ENCODE measurements at regions not wholly inside any gene's neighbourhood (a gene's known extent, or its start where the extent isn't known, plus 50 kb on each side); places are given as distances from the start of the nearest gene placed in this dataset.
"Not testable (repeated sequence)": the region's sequence is repeated elsewhere in the genome, so short reads cannot be mapped to it uniquely, and the experiment has no call there.

DNA sequence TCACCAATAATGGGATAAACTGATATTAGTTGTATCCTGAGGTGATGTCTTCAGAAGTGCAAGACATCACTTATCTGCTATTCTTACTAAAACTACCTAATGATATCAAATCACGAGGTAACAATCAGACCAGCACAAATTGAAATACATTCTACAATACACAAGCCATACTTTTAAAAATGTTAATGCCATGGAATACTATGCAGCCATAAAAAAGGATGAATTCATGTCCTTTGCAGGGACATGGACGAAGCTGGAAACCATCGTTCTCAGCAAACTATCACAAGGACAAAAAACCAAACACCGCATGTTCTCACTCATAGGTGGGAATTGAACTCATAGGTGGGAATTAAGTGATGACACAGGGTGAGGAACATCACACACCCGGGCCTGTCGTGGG lies 129.3 kb downstream of the SST start:
- DNase-seq (ENCODE audit: low read depth, low spot score) = no peak

DNA sequence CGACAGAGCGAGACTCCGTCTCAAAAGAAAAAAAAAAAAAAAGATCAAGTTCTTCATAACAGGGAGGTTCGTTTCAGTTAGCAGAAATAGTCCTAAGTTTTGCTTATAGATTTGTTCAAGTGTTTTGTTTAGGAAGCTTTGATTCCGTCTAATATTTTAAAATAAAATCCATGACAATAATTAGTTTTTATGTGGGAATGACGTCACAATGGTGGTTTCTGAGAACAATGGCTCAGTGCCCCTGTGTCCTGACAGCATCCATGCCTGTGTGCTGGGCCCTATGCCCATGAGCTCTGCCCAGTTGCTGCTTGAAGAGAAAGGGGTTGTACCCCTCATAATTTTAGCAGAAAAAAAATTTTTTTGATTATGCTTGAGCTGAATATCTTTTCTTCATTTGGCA lies 134.0 kb downstream of the SST start:
- no peak for DNase-seq (ENCODE audit: low read depth, low spot score)

DNA sequence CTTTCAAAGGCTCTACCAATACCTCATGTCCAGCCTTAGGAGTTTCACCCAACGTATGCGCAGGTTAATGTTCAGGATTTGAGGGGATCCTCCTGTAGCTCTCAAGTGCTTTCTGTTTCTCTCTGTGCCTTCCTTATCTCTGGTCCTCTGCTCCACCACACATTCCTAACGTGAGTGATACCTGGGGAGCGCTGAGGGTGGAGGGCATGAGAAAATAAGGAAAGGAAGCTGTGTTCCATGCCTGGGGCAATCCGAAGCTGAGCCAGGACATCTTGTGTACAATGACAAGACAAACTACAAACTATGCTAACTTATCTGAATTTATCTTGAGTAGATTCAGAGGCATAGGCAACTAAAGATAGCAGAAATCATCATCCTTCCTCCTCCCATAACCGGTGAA lies 136.4 kb downstream of the SST start:
- no peak for DNase-seq (ENCODE audit: low read depth, low spot score)

DNA sequence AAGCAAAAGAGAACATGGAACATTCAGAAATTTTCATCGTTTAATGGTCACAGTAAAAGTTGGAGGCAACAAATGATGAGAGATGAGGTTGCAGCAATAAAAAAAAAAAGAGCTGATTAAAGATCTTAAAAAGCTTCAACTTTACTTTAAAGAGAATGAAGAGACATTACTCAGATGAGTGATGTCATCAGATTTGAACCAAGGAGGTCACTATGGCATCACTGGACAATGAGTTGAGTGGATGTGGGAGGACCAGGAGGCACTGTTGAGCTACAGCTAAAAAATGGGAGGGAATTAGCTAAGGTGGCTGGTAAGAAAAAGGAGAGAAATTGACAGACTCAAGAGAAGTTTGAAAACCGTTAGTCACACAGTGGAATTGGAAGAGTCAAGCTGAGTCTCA lies 138.4 kb downstream of the SST start:
- DNase-seq (ENCODE audit: low read depth, low spot score) = no peak

DNA sequence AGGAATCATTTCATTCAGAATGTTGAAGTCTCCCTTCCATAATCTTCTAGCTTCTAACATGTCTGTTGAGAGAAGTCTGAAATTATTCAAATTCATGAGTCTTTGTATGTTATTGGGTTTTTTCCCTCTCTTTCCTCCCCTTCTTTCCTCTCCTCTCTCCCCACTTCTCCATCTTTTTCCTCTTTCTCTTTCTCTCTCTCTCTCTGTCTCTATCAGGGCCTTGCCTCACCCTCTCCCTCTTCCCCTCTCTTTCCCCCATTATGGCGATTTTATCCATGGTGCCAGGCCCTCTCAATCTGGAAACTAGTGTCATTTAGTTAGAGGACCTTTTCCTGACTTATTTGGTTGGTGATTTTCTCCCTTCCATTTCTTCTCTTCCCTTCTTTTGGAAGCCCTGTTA lies 147.3 kb downstream of the SST start:
- DNase-seq (ENCODE audit: low read depth, low spot score) = no peak

DNA sequence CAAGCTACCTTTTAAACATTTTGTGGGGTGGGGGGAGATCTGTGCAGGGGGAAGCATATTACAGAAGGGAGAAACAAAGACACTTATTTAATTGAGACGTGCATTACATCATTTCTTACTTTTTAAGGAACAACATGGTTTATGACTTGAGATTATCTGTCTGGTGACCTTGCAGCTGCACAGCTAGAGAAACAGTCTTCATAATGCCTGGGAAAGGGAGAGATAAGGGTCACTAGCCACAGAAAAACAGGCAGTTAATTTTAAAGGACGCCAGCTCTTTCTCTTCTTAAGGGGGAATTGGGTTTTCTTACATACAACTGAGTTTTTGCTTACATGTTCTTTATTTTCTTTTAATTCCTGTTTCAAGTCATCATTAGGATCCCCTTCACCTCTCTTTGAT lies 147.9 kb downstream of the SST start:
- no peak for DNase-seq (ENCODE audit: low read depth, low spot score)

DNA sequence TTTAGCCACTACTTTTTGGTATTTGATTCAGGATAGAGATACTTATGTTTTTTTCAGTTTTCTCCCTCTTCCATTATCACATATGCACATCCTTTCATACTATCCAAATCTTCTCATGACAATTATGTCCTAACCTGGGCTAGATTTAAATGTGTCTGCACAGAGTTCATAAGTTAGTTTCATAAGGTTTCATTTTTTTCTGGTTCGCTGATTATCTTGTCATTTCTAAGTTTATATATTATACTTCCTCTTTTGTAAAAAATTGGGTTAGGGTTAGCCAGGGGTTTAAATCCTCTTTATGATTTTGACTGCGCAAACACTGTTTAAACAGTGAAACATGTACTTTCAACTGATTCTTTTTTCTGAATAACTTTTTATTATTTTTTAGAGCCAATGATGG lies 148.6 kb downstream of the SST start:
- DNase-seq (ENCODE audit: low read depth, low spot score) = no peak

DNA sequence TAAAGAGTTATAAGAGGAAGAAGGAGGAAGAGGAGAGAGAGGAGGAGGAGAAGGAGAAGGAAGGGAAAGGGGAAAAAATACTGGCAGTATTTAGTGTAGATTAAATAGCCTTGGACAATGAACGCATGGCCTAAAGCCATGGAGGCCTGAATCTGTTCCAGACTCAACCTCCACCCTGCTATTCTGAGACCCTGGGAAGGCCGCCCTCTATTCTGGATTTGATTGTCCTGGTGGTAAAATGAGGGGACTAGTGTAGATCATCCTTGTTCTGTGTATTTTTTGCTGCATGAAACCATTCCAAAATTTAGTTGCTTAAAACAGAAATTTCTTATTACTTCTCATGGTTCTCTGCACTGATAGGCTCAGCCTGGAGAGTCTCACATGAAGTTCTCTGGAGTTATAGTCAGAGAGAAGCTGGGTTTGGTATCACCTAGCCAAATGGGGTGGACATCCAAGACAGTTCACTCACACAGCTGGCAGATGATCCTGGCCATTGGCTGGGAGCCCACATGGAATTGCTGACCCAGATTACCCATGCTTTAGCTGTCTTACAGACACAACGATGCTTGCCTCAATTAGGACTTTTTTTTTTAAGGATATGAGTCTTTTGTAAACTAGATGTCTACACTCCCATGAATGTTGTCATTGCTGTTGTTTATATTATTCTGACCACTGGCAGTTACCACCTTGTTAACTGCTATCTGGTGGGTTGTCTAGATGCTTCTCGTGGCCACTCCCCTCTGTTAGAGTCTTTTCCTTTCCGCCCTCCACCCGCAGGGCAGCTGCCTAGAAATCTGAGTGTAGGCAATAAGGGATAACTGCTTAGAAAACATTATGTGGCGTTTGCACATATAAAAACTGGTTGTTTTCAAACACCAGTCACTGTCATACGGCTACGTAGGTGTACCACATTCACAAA lies 149.9 kb downstream of the SST start:
- DNase-seq (ENCODE audit: low read depth, low spot score) = no peak

DNA sequence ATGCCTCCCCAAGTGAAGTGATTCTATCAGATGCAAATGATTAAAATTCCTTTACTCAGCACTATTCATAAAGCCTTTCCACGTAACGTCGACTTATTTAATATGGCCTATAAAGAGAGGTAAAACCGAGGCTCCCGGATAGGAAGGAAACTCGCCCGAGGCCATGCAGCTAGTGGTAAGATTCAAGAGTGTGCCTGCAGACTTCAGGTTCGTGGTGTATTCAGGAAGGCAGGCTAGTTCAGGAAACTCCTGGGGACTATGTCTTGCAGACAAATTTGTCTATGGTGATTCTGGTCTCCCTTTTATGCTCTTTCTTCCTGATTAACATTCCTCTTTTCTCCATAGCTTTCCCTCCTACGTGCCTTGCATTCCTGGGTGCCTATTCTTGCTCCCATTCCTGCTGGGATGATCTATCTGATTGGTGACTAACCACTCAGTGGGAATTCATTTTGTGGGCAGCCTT lies 150.7 kb downstream of the SST start:
- DNase-seq (ENCODE audit: low read depth, low spot score) = peak; percentile 81

DNA sequence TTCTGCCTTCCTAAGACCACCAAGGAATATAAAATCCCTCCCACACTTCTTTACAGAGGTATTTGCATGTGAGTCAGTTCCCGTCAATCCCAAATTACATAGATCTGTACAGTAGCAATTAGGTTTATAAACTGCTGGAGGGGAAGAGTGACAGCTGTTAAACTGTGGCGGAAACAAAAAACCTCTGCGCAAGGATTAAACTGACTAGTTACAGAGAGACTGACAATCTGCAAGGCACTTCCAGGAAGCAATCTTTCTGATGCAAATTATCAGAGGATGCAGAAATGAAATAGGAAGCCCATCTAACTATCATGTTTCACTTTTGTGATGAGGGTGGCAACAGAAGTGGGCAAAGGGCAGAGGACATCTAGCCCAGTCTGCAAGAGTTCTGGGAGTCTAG lies 150.4 kb downstream of the RTP4 start:
- DNase-seq (ENCODE audit: low read depth, low spot score) = no peak

DNA sequence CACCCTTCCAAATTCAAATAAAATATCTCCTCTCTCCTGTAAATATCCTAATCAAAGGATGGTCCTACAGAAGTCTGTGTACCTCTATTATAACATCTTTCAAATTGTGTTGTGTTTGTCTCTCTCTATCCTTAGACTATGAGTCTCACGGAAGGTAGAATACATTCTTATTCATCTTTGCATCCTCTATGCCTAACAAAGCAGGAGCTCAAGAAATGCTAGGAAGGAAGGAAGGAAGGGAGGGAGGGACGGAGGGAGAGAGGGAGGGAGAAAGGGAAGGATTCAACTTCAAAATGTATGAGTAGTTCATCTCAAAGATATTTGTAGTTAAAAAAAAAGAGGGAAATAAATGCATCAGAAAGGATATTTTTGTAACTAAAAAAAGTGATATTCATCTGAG lies 150.0 kb downstream of the RTP4 start:
- DNase-seq (ENCODE audit: low read depth, low spot score) = no peak

DNA sequence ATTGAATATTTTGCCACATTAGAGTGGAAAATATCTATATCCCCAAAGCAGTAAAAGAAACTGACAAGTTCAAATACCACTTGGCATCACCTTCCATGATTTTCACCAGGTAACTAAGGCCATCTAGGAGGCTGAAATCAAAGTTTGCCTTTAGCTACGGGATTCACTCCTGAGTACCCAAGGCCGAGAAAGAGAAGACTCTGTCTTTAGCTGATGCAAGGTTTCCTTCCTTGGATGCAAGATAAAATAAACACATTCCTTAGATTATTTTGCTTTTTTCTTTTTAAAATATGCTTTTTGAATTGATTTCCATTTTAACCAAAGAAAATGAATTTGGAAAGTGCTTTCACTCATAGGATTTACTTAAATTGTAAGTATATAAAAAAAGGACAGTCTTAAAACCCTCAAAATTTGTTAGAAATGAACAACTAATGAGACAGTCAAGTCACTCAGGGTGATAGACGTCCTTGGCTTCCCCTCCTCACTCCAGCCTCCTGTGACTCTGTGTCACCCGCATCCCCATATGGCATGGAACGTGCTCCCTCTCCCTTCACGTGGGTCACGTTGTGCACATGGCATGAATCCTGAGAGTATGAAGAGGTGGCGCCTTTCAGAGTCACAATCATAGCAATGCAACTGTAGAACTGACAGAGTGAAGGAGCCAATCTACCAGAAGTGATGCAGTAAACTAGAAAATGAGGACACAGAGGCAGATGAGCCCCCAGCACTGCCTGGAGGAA lies 148.4 kb downstream of the RTP4 start:
- DNase-seq (ENCODE audit: low read depth, low spot score) = no peak

DNA sequence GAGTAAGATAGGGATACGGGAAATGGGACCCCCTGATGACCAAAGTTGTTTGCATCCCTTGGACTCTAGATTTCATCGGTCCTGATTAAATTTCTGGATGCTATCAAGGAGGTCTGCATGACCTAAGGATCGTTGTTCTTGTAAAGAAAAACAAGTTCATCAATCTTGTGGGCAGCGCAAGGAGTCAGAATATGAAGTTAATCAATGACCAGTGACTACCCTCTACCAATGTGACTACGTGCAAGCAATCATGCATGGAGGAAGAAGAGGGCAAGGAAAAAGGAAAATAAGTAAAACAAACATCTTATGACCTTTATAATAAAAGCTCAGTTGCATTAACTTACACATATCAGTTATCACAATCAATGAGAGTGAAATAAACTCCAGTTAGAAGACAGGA lies 139.7 kb downstream of the RTP4 start:
- DNase-seq (ENCODE audit: low read depth, low spot score) = no peak

DNA sequence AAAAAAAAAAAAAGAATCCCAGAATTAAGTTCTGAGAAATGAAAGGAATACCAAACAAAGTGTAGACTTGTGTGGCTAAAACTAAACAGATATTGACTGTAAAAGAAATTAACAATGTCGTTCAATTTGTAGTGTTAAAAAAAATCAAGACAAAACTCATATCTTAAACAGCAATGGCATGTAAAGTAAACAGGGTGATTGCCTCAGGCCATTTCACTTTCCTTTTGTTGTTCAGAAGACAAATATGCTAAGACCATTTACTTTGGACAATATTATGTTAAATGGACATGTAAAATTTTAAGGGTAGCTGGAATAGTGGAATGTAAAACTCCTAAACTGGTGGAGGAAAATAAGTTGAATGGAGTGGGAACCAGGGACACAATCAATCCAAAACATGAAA lies 139.1 kb downstream of the RTP4 start:
- no peak for DNase-seq (ENCODE audit: low read depth, low spot score)

DNA sequence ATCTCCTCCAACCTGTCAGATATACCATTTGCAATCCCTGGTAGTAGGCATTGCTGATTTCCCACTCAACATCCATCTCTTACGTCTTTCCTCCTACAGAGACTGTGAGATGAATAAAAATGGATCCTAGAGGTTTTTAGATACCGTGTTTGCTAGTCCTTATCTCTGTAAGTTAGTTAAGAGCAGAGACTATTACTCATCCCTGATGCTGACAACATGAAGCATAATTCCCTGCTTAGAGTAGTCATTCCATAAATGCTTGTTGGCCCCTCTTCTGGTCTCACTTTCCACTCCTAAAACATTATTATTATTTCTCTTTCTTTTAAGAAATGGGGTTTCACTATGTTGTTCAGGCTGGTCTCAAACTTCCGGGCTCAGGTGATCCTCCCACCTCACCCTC lies 136.2 kb downstream of the RTP4 start:
- no peak for DNase-seq (ENCODE audit: low read depth, low spot score)

DNA sequence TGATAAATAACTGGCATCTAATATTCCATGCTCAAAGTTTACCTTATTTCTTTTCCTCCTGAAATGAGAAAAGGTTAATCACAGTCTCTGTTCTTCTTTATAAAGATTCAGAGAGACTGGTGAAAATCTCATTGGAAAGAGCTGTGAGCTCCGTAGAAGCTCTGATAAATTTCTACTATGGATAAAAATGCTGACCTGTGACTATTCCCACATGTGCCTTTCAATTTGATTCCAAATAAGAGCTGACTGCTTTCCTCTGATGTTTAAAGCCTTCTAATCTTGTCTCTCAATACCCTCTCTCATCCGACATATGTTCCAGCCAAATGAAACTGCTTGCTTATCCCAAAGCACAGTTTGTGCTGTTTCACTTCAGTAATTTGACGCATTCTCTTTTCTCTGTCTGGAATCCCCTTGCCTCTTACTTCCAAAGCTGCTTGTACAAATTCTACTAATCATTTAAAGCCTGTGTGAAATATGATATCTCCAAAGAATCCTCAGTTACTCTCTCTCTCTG lies 130.1 kb downstream of the RTP4 start:
- DNase-seq (ENCODE audit: low read depth, low spot score) = no peak

DNA sequence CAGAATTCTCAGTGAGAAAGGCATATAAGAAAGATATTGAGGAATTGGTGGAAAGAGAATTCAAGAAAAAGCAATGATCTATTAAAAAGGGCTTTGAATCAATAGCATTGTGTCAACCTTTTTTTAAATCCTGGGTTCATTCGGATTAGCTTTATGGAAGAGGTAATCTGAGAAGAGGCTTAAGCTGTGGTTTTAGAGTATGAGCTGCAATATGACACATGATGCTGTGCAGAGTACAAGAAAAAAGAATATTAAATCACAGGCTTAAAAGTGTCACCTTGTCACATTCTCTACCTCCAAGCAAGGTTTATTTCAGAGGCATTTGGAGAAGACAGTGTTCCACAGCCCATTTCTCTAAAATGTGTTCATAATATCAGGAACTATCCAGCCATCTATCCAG lies 128.9 kb downstream of the RTP4 start:
- DNase-seq (ENCODE audit: low read depth, low spot score) = no peak

DNA sequence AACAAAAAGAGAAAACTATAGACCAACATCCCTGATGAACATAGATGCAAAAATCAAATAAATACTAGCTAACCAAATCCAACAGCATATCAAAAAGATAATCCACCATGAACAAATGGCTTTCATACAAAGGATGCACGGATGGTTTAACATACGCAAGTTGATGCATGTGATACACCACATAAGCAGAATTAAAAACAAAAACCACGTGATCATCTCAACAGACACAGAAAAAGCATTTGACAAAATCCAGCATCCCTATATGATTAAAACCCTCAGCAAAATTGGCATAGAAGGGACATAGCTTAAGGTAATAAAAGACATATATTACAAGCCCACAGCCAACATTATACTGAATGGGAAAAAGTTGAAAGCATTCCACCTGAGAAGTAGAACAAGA lies 125.9 kb downstream of the RTP4 start:
- not testable (repeated sequence) for DNase-seq (ENCODE audit: low read depth, low spot score)

DNA sequence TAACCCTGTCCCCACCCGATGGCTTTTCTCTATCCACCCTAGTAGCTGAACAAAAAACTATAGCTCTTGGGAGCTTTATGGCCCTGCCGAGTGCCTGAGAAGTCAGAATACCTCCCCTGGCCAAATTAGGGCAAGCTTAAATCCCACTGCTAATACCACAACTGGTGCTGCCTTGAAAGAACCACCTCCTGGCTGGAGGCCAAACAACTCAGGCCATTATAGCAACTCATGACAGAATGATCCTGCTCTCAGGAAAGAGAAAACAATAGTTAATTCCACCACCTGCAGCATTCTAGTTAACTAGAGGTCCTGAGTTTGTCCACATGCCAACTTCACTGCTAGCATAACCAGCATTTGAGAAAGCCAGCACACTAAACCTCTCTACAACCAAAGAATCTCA lies 123.2 kb downstream of the RTP4 start:
- no peak for DNase-seq (ENCODE audit: low read depth, low spot score)

DNA sequence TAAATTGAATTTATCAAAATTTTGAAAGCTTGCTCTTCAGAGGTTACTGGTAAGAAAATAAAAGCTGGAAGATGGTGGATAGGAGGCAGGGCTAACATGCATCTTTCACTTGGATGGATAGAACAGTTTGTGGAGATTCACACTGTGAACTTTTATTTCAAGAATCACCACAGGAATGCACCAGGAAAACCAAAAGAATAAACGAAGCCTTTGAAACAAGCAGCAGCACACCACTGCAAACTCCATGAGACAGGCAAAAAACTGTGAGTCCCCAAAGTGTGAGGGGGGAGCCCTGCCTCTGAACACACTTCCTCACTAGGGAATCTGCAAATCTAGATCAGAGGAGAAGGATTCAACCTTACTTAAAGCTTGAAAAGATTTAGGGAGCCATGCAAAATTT lies 122.2 kb downstream of the RTP4 start:
- no peak for DNase-seq (ENCODE audit: low read depth, low spot score)

DNA sequence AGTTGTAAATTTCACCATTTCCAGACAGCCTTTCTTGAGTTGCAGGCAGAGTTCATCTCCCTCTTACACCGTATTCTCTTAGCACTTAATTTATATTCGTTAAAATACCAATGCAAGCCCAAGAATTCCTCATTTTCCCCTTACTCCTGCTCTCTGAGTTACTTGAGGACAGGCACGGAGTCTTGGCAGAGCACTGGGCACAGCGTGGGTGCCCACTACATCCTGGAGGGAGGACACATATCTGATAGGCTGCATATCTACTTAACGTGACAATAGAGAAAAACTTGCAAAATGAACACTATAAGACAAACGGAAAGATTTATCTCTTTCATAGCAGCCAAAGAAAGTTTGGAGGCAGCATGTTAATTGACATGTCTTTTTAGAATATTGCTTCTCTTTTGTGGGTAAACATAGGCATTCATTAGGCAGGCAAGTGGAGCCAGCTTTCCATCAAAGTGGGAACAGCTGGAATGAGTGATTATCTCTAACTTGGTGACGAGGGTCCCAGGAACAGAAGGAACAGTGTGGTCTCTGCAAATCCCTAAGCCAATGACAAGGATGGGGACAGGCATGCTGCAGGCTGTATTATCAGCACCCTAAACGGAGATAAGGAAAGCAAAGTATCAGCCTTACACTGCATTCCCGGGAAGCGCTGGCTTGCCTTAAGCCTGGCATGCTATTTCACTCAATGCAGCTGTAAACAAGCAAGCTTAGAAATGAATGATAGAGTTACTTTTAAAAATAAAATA lies 116.5 kb downstream of the RTP4 start:
- DNase-seq (ENCODE audit: low read depth, low spot score) = no peak

DNA sequence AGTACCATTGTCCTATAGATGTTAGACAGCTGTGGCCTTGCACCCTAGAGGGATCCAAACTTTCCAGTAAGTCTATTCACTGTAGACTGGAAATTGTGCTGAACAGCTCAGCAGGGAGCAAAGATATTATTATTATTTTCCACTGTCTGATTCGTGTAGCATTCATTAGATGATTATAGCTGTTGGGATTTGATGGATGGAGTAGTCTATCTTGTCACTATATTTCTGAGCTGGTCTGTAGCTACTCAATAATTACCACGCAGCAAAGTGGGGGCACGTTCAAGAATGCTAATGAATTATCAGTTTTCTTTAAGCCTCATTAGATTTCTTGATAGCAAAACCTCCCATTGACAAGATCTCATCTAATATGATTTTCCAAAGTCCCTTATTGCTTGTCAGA lies 113.2 kb downstream of the RTP4 start:
- DNase-seq (ENCODE audit: low read depth, low spot score) = no peak
